ENCODE measurements at regions not wholly inside any gene's neighbourhood (a gene's known extent, or its start where the extent isn't known, plus 50 kb on each side); places are given as distances from the start of the nearest gene placed in this dataset.
A peak's percentile ranks its signal among the peaks of the same experiment; 100 is the strongest.

DNA sequence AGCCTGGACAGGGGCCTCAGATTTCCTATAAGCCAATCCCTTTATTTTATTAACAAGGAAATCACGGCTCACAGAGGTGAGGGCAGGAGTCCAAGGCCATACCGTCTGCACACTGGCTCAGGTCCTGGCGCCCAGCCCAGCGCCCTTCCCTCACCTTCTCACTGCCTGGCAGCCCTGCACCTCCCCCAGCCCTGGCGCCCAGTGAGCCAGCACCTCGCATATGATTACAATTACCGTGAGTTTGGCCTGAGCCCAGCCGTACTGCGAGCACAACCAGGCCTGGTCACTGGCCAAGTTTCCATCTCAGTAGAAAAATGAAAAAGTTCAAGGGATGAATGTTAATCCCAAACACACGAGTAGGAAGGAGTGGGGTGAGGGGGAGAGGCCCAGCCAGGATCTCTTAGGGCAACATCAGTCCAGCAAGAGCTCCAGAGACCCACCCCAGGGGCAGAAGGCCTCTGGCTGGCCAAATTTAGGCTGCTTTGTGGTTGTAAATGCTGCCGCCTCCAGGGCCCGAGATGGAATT is 68.4 kb downstream of the MCFD2 start:
- Histone ChIP-seq H3K27ac (replicated peaks) (peak overlapping the region; percentile 95), H3K4me1 (peaks cover 64% of the 10 kb centered on the region), H3K27me3 (ENCODE audit: low read depth) (no peaks in the 10 kb centered on the region), H3K36me3 (no peaks in the 10 kb centered on the region), H3K9me3 (replicated peaks) (no peaks in the 10 kb centered on the region), H3K4me3 (no peak overlapping the region)
- DNase-seq = peak; percentile 93
- TF ChIP-seq CTCF (IDR thresholded peaks at IDR 0.05; ENCODE audit: borderline replicate concordance) = no peak
- intact Hi-C loops (cut with micrococcal nuclease) = no loop called here

GRCh38 chr2:46846536-46846935 is 69.1 kb downstream of the MCFD2 start:
- TF ChIP-seq CTCF (IDR thresholded peaks at IDR 0.05; ENCODE audit: borderline replicate concordance) = no peak
- Histone ChIP-seq H3K9me3 (replicated peaks) (no peaks in the 10 kb centered on the region), H3K4me1 (peaks cover 64% of the 10 kb centered on the region), H3K4me3 (no peak overlapping the region), H3K27ac (replicated peaks) (peak overlapping the region; percentile 95), H3K27me3 (ENCODE audit: low read depth) (no peaks in the 10 kb centered on the region), H3K36me3 (no peaks in the 10 kb centered on the region)
- DNase-seq = no peak
- intact Hi-C loops (cut with micrococcal nuclease) = no loop called here

- Histone ChIP-seq H3K4me3 (no peak overlapping the region), H3K4me1 (peaks cover 59% of the 10 kb centered on the region), H3K36me3 (no peaks in the 10 kb centered on the region), H3K27ac (replicated peaks) (peak overlapping the region; percentile 95), H3K27me3 (ENCODE audit: low read depth) (no peaks in the 10 kb centered on the region), H3K9me3 (replicated peaks) (no peaks in the 10 kb centered on the region)
- intact Hi-C loops (cut with micrococcal nuclease) = no loop called here
- DNase-seq = no peak
- TF ChIP-seq CTCF (IDR thresholded peaks at IDR 0.05; ENCODE audit: borderline replicate concordance) = no peak
These were observed 69.8 kb downstream of the MCFD2 start for GRCh38 chr2:46845542-46846486.

- H3K4me3 ChIP-seq = no peak overlapping the region
- no peak for TF ChIP-seq CTCF (IDR thresholded peaks at IDR 0.05; ENCODE audit: borderline replicate concordance)
- intact Hi-C loops (cut with micrococcal nuclease) = no loop called here
- H3K4me1 ChIP-seq = peaks cover 45% of the 10 kb centered on the region
- no peaks in the 10 kb centered on the region for H3K27me3 ChIP-seq (ENCODE audit: low read depth)
- no peak overlapping the region for H3K27ac ChIP-seq (replicated peaks)
- no peak for DNase-seq
- no peaks in the 10 kb centered on the region for H3K36me3 ChIP-seq
- no peaks in the 10 kb centered on the region for H3K9me3 ChIP-seq (replicated peaks)
These were observed 71.2 kb downstream of the MCFD2 start for GRCh38 chr2:46844443-46844842.

DNA sequence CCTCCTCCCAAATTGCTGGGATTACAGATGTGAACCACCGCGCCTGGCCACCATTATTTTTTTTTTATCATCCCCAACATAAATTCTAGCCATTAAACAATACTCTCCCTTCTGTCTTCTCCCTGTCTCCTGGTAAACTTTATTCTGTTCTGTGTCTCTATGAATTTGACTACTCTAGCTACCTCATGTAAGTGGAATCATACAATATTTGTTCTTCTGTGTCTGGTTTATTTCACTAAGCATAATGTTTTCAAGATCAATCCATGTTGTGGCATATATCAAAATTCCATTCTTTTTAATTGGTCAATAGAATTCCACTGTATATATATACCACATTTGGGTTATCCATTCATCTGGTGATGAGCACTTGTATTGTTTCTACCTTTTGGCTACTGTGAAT is 71.6 kb downstream of the MCFD2 start:
- intact Hi-C loops (cut with micrococcal nuclease) = no loop called here
- Histone ChIP-seq H3K9me3 (replicated peaks) (no peaks in the 10 kb centered on the region), H3K27ac (replicated peaks) (no peak overlapping the region), H3K27me3 (ENCODE audit: low read depth) (no peaks in the 10 kb centered on the region), H3K4me1 (peaks cover 41% of the 10 kb centered on the region), H3K4me3 (no peak overlapping the region), H3K36me3 (no peaks in the 10 kb centered on the region)
- TF ChIP-seq CTCF (IDR thresholded peaks at IDR 0.05; ENCODE audit: borderline replicate concordance) = no peak
- DNase-seq = no peak
